HL-60 (cell line): ENCODE measurements at regions not wholly inside any gene's neighbourhood (a gene's known extent, or its start where the extent isn't known, plus 50 kb on each side); places are given as distances from the start of the nearest gene placed in this dataset.

Source experiments
- GABPA ChIP-seq: IDR thresholded peaks from 2 replicates; pipeline ENCODE4 v1.6.1; 2012; ENCODE audit warnings: low read depth
- POLR2AphosphoS5 ChIP-seq: IDR thresholded peaks from 2 replicates; pipeline ENCODE4 v1.6.1; 2012; ENCODE audit warnings: low read depth
- TF ChIP-seq, protein P1 (sequence below): IDR thresholded peaks from one replicate; pipeline ENCODE4 v1.5.1; 2011; ENCODE audit warnings: low read length, control low read depth, inconsistent platforms; ENCODE audit not compliant: insufficient read depth
- TF ChIP-seq, protein P2 (sequence below): IDR thresholded peaks from 2 replicates; pipeline ENCODE4 v1.6.1; 2012; ENCODE audit warnings: low read depth; ENCODE audit not compliant: insufficient replicate concordance

DNA sequence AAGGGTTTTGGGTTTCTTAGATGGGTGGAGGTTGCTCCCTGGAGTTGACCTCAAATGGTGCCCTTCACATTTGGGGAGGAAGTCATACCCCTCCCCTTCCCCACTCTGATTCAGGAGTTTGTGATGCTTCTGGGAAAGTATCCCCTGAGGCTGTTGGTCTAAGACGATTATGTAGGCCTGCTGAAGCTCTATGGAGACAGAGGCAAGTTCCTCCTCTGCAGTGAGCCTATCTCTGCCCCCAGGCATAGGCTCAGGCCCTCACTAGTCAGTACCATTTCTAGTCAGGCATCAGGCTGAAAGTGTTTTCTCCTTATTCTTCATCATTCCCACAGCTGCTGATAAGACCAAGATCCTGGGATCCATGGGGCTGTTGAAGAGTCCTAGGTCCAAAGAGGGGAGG lies 271.6 kb upstream of the NUDT12 start:
- TF ChIP-seq POLR2AphosphoS5: no peak
- TF ChIP-seq, protein P1, sequence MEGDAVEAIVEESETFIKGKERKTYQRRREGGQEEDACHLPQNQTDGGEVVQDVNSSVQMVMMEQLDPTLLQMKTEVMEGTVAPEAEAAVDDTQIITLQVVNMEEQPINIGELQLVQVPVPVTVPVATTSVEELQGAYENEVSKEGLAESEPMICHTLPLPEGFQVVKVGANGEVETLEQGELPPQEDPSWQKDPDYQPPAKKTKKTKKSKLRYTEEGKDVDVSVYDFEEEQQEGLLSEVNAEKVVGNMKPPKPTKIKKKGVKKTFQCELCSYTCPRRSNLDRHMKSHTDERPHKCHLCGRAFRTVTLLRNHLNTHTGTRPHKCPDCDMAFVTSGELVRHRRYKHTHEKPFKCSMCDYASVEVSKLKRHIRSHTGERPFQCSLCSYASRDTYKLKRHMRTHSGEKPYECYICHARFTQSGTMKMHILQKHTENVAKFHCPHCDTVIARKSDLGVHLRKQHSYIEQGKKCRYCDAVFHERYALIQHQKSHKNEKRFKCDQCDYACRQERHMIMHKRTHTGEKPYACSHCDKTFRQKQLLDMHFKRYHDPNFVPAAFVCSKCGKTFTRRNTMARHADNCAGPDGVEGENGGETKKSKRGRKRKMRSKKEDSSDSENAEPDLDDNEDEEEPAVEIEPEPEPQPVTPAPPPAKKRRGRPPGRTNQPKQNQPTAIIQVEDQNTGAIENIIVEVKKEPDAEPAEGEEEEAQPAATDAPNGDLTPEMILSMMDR: no peak
- TF ChIP-seq GABPA: no peak
- TF ChIP-seq, protein P2, sequence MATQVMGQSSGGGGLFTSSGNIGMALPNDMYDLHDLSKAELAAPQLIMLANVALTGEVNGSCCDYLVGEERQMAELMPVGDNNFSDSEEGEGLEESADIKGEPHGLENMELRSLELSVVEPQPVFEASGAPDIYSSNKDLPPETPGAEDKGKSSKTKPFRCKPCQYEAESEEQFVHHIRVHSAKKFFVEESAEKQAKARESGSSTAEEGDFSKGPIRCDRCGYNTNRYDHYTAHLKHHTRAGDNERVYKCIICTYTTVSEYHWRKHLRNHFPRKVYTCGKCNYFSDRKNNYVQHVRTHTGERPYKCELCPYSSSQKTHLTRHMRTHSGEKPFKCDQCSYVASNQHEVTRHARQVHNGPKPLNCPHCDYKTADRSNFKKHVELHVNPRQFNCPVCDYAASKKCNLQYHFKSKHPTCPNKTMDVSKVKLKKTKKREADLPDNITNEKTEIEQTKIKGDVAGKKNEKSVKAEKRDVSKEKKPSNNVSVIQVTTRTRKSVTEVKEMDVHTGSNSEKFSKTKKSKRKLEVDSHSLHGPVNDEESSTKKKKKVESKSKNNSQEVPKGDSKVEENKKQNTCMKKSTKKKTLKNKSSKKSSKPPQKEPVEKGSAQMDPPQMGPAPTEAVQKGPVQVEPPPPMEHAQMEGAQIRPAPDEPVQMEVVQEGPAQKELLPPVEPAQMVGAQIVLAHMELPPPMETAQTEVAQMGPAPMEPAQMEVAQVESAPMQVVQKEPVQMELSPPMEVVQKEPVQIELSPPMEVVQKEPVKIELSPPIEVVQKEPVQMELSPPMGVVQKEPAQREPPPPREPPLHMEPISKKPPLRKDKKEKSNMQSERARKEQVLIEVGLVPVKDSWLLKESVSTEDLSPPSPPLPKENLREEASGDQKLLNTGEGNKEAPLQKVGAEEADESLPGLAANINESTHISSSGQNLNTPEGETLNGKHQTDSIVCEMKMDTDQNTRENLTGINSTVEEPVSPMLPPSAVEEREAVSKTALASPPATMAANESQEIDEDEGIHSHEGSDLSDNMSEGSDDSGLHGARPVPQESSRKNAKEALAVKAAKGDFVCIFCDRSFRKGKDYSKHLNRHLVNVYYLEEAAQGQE: no peak
